ENCODE measurements at regions not wholly inside any gene's neighbourhood (a gene's known extent, or its start where the extent isn't known, plus 50 kb on each side); places are given as distances from the start of the nearest gene placed in this dataset.
"Not testable (repeated sequence)": the region's sequence is repeated elsewhere in the genome, so short reads cannot be mapped to it uniquely, and the experiment has no call there.

DNA sequence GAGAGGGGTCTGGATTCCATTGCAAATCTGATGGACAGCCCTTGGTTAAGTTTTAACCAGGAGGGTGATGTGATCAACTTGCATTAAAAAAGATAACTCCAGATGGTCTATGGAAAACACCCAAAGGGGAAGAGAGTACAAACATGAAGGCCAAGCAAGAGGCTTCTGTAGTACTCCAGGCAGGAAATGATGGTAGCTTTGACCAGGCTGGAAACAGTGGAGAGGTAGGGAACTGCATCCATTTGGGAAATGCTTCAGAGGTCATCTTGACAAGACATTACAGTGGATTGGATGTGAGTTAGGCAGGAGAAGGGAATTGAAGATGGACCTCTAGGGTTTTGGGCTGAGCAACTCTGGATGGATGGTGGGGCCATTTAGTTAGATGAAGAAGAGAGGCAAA is 391.1 kb downstream of the IPO8 start:
- Histone ChIP-seq H3K27me3 (no peaks in the 10 kb centered on the region), H3K27ac (no peak overlapping the region), H3K4me1 (no peaks in the 10 kb centered on the region), H3K36me3 (no peaks in the 10 kb centered on the region), H3K9me3 (no peaks in the 10 kb centered on the region), H3K4me3 (no peak overlapping the region)
- intact Hi-C loops (cut with DNase I) = no loop called here
- no peak for DNase-seq
- TF ChIP-seq EP300 (IDR thresholded peaks at IDR 0.05) = no peak
- TF ChIP-seq POLR2A (IDR thresholded peaks at IDR 0.05) = no peak
- TF ChIP-seq, protein P1, sequence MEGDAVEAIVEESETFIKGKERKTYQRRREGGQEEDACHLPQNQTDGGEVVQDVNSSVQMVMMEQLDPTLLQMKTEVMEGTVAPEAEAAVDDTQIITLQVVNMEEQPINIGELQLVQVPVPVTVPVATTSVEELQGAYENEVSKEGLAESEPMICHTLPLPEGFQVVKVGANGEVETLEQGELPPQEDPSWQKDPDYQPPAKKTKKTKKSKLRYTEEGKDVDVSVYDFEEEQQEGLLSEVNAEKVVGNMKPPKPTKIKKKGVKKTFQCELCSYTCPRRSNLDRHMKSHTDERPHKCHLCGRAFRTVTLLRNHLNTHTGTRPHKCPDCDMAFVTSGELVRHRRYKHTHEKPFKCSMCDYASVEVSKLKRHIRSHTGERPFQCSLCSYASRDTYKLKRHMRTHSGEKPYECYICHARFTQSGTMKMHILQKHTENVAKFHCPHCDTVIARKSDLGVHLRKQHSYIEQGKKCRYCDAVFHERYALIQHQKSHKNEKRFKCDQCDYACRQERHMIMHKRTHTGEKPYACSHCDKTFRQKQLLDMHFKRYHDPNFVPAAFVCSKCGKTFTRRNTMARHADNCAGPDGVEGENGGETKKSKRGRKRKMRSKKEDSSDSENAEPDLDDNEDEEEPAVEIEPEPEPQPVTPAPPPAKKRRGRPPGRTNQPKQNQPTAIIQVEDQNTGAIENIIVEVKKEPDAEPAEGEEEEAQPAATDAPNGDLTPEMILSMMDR (IDR thresholded peaks at IDR 0.05) = no peak
- TF ChIP-seq POLR2AphosphoS5 (IDR thresholded peaks at IDR 0.05) = no peak

DNA sequence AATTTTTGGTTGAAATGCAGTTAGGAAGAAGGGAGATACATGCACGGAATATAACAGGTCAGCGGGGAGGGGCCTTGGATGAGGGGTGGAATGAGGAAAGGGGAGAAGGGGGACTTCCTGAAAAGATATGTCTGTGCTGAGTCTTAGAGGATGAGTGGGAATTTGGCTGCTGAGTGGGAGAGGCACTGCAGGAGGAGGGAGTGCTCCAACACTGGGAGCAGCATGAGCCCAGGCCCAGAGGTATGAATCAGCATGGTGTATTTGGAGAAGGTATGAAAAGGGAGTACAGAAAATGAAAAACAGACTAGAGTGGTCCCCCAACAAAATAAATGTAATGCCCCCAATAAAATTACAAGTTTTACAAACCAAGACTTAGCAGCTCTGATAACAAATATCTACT is 394.4 kb downstream of the IPO8 start:
- TF ChIP-seq EP300 (IDR thresholded peaks at IDR 0.05) (no peak), POLR2A (IDR thresholded peaks at IDR 0.05) (no peak), POLR2AphosphoS5 (IDR thresholded peaks at IDR 0.05) (no peak)
- TF ChIP-seq, protein P1 (IDR thresholded peaks at IDR 0.05) = no peak
- 93 to 94% methylated on average over 2 of the region's 2 CpGs for WGBS, 2 donors
- DNase-seq = no peak
- no peaks in the 10 kb centered on the region for H3K9me3 ChIP-seq
- H3K27me3 ChIP-seq = no peaks in the 10 kb centered on the region
- H3K27ac ChIP-seq = no peak overlapping the region
- H3K4me3 ChIP-seq = no peak overlapping the region
- intact Hi-C loops (cut with DNase I) = no loop called here
- no peaks in the 10 kb centered on the region for H3K36me3 ChIP-seq
- no peaks in the 10 kb centered on the region for H3K4me1 ChIP-seq

DNA sequence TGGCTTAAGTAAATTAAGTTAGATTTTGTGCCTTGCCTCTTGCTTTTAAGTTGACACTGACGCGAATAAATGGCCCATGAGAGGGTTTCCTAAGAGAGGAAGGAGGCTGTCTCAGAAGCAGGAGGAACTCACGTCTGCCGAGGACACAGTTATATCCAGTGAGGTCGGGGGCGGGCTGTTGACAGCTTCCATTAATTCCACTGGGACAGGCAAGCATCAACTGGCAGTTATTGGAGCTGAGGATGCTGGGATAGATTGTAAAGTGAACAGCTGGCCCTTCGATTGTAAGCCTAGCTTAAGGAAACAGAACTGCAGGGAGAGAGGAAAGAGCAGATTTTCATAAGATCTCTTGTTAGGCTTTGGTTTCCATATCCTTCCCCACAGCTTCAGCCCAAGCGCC is 399.2 kb downstream of the IPO8 start:
- H3K27ac ChIP-seq = no peak overlapping the region
- DNase-seq = no peak
- intact Hi-C loops (cut with DNase I) = no loop called here
- TF ChIP-seq POLR2A (IDR thresholded peaks at IDR 0.05) (no peak), EP300 (IDR thresholded peaks at IDR 0.05) (no peak), POLR2AphosphoS5 (IDR thresholded peaks at IDR 0.05) (no peak)
- TF ChIP-seq, protein P1 (IDR thresholded peaks at IDR 0.05) = no peak
- no peak overlapping the region for H3K4me3 ChIP-seq
- no peaks in the 10 kb centered on the region for H3K4me1 ChIP-seq
- H3K9me3 ChIP-seq = no peaks in the 10 kb centered on the region
- WGBS, 2 donors = 58 to 66% methylated on average over 8 of the region's 8 CpGs
- H3K36me3 ChIP-seq = no peaks in the 10 kb centered on the region
- H3K27me3 ChIP-seq = no peaks in the 10 kb centered on the region

DNA sequence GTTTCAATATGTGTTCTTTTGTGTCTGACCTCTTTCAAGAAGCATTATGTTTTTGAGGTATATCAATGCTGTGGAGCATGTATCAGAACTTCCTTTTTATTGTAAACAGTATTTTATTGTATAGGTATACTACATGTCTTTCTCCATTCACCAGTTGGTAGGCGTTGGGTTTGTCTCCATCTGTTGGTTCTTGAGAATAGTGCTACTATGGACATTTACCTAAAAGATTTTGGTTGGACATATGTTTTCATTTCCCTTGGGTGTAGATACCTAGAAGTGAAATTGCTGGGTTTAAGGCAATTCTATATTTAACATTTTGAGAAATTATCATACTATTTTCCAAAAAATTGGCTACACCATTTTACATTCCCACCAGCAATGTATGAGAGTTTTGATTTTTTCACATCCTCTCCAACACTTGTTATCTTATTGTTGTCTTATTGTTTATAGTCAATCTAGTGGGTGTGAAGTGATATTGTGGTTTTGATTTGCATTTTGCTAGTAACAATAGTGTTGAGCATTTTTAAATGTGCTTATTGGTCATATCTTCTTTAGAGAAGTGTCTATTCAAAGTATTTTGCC is 409.2 kb downstream of the IPO8 start:
- WGBS, 2 donors = 16 to 36% methylated on average over 1 of the region's 1 CpG
- Histone ChIP-seq H3K36me3 (no peaks in the 10 kb centered on the region), H3K4me3 (no peak overlapping the region), H3K27ac (no peak overlapping the region), H3K4me1 (no peaks in the 10 kb centered on the region), H3K9me3 (no peaks in the 10 kb centered on the region), H3K27me3 (no peaks in the 10 kb centered on the region)
- TF ChIP-seq POLR2AphosphoS5 (IDR thresholded peaks at IDR 0.05) = no peak
- TF ChIP-seq, protein P1 (IDR thresholded peaks at IDR 0.05) = peak in 1 of 4 experiments; percentile 41
- DNase-seq = no peak
- intact Hi-C loops (cut with DNase I) = no loop called here

DNA sequence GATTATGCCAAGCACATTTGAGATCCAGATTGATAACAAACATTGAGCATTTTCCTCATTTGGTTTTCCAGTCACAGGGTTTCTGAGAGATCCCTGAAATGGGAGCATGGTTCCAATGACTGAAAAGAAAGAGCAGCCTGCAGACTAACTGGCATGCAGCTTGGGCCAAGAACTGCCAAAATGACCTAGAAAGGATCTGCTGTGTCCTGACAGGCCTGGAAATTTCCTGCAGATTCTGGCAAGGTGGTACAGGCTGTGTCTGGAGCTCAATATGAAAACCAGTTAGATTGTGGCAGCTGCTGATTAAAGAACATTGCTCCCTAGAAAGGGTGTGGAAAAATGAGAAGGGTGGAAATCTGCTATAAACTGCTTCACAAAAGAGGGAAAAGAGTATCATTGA is 417.3 kb downstream of the IPO8 start:
- intact Hi-C loops (cut with DNase I) = no loop called here
- Histone ChIP-seq H3K27ac (no peak overlapping the region), H3K4me1 (no peaks in the 10 kb centered on the region), H3K36me3 (no peaks in the 10 kb centered on the region), H3K27me3 (no peaks in the 10 kb centered on the region), H3K4me3 (no peak overlapping the region), H3K9me3 (peaks cover 0 to under 1% (median 0%) of the 10 kb centered on the region in 4 donors)
- DNase-seq = no peak
- TF ChIP-seq POLR2AphosphoS5 (IDR thresholded peaks at IDR 0.05) = no peak
- TF ChIP-seq, protein P1 (IDR thresholded peaks at IDR 0.05) = no peak
- no peak for TF ChIP-seq EP300 (IDR thresholded peaks at IDR 0.05)
- TF ChIP-seq POLR2A (IDR thresholded peaks at IDR 0.05) = no peak

DNA sequence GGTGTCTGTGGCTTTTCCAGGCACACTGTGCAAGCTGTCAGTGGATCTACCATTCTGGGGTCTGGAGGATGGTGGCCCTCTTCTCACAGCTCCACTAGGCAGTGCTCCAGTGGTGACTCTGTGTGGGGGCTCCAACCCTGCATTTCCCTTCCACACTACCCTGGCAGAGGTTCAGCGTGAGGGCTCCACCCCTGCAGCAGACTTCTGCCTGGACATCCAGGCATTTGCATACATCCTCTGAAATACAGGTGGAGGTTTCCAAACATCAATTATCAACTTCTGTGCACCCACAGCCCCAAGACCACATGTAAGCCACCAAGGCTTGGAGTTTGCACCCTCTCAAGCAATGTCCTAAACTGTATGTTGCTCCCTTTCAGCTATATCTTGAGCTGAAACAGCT is 423.2 kb downstream of the IPO8 start:
- H3K27me3 ChIP-seq; H3K27ac ChIP-seq; H3K4me3 ChIP-seq; intact Hi-C loops (cut with DNase I); H3K4me1 ChIP-seq; H3K36me3 ChIP-seq; DNase-seq: not testable (repeated sequence)
- H3K9me3 ChIP-seq = peaks cover 0 to 12% (median 0%) of the 10 kb centered on the region in 4 donors
- WGBS, 2 donors = 42 to 95% methylated on average over 1 of the region's 1 CpG

Data from sigmoid colon (tissue), 6 donors.